HG03039 (cell line): ENCODE measurements at regions not wholly inside any gene's neighbourhood (a gene's known extent, or its start where the extent isn't known, plus 50 kb on each side); places are given as distances from the start of the nearest gene placed in this dataset.

Source experiments
- ATAC-seq: cut with Tn5 transposase; IDR thresholded peaks from one replicate; pipeline ENCODE4 v1.9.1; 2021; ENCODE audit warnings: mild to moderate bottlenecking, moderate library complexity; ENCODE audit not compliant: unreplicated experiment

- ATAC-seq, result no peak
Measured at GRCh38 chr20:51269671-51270070, 246.8 kb upstream of the KCNG1 start.

DNA sequence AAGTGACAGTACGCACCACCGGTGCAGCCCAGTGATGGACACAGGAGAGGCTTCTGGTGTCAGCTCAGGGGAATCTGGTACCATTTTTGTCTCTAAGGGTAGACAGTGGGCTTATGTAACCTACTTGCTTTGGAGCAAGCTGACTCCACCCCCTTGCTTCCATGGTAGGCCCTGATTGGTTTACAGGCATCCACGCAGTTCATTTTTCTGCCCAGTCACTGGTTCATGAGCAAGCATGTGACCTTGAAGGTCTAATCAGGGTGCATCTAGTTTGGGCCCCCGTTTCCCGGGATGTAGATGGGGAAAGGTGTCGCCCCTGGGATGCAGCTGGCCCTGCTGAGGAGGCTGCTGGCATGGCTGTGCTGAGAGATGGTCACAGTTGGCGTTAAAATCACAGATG, 244.8 kb upstream of the KCNG1 start:
- ATAC-seq, result no peak

DNA sequence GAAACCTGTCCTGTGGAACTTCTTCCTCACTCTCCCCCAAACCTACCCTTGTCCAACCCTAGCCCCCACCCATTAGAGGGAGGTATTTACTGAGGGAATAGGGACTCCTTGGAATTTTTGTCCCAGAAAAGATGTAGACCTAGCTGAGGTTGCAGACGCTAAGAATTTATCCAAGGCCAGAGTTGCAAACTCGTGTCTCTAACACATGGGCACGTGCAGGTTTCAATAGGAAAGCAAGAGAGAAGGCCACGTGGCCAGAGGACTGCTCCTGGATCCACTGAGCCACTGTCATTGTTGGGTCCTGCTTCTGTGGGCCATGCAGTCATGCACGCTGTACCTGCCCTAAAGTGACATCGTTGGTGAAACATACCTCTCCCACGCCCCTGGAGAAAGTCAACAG, 243.4 kb upstream of the KCNG1 start:
- no peak for ATAC-seq

GRCh38 chr20:51265361-51265760, 242.5 kb upstream of the KCNG1 start:
- no peak for ATAC-seq

GRCh38 chr20:51262240-51262639, 239.3 kb upstream of the KCNG1 start:
- no peak for ATAC-seq

GRCh38 chr20:51259455-51259854, 236.5 kb upstream of the KCNG1 start:
- no peak for ATAC-seq

DNA sequence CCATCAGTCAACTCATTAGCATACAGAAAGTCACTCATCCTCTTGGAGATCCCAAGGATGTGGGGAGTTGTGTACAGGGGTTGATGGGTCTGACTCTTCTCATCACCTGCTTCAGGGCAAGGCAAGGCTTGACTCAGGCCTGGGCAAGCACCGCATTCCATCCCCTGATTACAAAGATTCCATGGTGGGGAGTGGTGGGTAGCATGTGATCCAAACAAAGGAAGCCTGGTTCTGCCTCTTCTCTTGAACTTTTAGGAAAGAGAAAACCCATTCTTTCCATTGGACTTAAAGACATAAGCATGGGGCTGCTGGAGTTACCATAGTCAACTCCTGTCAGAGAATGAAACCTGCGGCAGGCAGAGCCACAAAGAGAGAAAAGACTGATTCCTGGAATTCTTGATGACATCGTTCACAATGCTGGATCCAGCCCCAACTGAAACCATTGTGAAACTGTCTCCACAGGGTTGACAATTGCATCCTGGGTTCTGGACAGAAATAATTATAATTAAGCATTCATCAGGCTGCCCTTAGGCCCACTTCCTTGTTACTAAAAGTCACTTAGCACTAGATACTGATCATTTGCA, 235.8 kb upstream of the KCNG1 start:
- no peak for ATAC-seq

DNA sequence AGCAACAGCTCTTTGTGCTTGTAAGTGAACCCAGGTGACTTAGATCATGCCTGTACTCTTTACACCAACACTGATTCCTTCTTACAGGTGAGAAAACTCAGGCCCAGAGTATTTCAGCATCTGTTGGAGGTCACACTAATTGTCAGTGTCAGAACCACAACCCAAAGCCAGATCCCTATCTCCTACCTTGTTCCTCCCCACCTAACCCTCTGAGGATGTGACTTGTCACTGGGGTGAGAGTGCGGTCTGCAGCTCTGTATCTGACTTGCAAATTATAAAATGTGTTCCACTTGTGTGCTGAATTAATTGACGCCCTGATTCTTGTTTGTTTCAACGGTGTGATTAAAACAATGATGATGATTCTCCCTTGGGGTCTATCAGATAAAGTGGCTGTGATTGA, 232.5 kb upstream of the KCNG1 start:
- ATAC-seq, result no peak

GRCh38 chr20:51253280-51253679, 230.4 kb upstream of the KCNG1 start:
- no peak for ATAC-seq

DNA sequence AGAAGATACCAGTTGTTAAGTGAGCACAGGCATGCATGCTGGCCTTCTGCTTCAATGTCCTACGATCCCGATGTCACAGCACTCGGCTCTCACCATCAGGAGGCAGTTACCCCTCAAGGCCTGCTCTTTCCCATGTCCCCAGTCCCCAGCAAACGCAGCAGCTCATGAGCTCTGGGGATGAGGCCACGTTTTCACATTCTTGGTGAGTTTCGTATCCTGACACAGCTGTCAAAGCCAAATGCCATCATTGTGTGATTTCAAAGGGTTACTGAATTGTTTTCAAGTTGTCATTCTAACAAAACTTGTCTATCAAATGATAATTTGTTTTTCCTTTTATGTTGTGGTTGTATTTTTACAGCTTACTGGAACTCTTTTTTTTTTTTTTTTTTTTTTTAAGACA, 226.9 kb upstream of the KCNG1 start:
- no peak for ATAC-seq

DNA sequence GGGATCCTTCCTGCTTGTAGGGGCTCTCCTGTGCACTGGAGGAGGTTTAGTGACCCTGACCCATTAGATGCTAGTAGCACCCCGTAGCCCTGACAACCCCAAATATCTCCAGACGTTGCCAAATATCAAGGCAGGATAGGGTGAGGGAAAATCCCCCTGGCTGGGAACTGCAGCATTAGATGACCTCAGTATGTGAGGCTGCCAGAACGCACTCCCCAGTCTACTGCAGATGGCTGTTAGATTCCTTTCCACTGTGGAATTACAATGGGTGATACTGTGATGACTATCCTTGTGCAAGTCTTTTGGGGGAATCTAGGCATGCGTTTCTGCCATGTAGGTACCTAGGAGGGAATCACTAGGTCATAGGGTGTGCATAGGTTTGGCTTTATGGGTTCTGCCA, 226.3 kb upstream of the KCNG1 start:
- ATAC-seq, result no peak

GRCh38 chr20:51244466-51244865, 221.6 kb upstream of the KCNG1 start:
- no peak for ATAC-seq

DNA sequence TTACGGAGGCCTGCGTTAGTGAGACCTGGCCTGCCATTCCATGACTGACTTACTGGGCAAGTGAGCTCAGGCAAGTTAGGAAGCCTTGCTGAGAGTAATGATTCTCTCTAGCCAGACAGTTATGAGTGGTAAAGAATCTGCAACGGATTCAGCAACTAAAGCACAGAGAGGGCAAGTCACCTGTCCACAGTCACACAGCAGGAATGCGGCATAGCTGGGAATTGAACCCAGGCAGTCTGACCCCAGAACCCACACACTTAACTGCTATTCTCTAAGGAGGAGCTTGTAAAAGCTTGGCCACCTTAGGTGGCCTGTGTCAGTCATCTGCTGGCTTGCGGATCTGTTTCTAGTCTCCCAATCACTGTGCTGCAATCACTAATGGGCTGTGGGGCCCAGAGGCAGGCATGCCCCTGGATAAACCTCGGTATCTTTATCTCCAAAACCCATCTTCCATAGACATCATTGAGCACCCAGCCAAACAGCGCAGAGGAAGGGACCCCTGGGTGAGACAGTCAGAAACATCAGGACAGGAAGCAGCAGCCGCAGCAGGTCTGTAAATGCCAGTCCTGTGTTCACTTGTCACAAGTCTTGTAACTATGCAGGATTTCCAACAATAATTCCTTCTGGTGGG, 215.9 kb upstream of the KCNG1 start:
- no peak for ATAC-seq

DNA sequence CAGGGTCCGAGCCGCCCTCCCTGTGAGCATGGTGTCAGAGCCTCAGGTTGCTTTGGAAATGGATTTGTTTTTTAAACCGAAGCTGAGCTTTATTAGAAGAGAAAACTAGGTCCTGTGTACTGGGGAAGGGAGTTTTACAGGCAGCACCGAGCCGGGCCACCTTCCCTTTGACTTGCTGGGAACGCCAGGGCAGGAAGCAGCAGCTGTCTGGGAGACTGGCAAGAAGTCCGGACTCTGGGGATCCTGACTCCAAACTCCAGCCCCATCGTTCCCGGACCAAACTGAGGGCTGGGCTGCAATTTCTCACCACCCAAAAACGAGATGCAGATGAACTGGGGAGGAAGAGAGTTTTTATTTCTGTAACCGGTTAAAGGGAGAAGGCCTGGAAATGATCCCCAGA, 214.9 kb upstream of the KCNG1 start:
- no peak for ATAC-seq

DNA sequence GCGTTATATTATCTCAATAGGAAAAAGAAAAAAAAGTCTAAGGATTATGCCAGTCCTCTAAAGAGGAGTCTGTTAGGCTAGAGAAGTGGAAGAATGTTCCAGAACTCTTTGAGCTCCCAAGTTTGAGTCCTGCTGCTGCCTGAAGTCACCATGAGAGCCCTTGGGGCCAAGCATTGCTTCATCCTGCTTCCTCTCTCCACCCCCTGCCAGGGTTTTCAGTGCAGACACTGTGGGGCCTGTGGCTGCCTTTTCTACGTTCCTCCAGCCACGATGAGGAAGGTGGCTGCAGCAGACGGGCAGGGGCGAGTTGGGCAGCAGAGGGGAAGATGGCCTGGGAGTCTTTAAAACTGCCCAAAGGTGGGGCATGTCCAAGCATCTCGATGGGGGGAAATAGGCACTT, 214.4 kb upstream of the KCNG1 start:
- no peak for ATAC-seq

DNA sequence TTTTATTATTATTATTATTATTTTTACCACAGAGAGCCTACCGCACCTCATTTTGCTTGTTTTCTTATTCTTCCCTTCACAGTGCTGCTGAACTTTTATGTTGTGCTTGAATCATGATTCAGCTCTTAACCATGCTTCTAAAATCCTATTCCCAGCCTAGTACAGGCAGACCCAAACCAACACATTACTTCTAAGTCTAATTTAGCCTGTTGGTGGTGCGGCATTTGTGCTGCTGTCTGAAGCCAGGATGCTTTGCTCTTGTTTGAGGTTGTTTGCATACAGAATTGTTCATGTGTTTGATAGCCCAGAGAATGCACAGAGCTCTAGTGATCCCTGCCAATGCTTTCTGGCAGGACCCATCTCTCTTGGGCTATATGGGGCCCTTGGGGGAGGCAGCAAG, 213.5 kb upstream of the KCNG1 start:
- no peak for ATAC-seq

GRCh38 chr20:51233345-51233744, 210.4 kb upstream of the KCNG1 start:
- no peak for ATAC-seq

GRCh38 chr20:51230727-51231126, 207.8 kb upstream of the KCNG1 start:
- no peak for ATAC-seq

DNA sequence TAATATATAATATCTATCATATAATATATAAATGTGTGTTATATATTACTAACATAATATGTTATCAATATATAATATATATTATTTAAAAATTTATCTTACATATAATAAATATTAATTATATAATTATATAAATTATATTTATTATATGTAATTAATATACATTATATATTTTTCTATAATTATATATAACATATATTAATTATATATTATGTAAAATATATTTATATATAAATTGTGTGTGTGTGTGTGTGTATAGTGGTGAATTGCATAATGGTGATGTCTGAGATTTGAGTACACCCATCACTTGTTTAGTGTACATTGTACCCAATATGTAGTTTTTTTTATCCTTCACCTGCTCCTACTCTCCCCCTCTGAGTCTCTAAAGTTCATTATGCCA, 205.9 kb upstream of the KCNG1 start:
- ATAC-seq, result no peak

- no peak for ATAC-seq
Measured at GRCh38 chr20:51227744-51228143, 204.8 kb upstream of the KCNG1 start.

- no peak for ATAC-seq
Measured at GRCh38 chr20:51223183-51223720, 200.3 kb upstream of the KCNG1 start.

DNA sequence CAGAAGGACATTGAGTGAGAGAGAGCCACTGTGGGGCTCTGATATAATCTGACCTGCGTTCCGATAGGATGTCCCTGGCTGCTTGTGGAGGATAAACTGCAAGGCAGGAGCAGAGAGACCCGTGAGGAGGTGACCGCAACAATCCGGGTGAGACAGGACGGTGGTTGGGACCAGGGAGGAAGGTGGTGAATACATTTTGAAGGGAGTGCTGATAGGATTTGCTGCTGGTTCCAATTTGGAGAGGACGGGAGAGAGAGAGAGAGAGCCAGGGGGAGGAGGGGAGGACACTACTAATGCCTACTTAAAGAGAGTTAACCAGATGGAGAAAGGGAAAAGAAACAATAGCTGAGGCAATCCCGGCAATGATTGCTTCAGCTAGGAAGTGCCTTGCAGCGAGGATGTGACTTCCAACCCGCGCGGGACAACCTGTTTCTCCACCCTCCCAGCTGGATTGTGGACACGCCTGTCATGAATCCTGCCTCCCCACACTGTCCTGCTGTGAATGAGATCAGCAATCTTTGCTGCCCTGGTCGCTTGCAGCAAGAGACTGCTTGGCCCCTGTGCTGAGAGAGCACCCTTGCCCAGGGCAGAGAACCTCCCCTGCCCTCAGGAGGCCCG, 199.0 kb upstream of the KCNG1 start:
- ATAC-seq, result no peak
